ENCODE measurements at regions not wholly inside any gene's neighbourhood (a gene's known extent, or its start where the extent isn't known, plus 50 kb on each side); places are given as distances from the start of the nearest gene placed in this dataset.

DNA sequence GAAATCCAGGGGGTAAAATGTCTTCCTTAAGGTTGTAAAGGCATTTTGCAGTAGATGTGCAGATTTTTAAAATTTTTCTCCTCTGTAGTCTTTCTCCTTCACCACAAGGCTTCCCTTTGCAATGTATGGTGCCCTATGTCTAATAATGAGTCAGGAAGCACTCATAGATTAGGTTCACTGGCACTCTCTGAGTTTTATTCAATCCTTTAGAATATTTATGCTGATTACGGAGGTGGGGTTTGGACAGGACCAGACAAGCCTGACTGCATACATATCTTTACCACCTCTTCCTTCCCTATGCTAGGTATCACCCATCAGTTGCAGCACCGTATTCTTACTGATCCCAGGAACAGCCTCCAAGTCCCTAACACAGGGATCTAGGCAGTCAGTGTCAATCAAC is 99.5 kb downstream of the NEDD1 start:
- TF ChIP-seq RXRB (CRISPR knock-in tag; IDR thresholded peaks at IDR 0.05; ENCODE audit: borderline replicate concordance) (no peak), ZNF670 (CRISPR knock-in tag; IDR thresholded peaks at IDR 0.05; ENCODE audit: borderline replicate concordance) (no peak), KDM4B (CRISPR knock-in tag; IDR thresholded peaks at IDR 0.05) (no peak), ATRX (CRISPR knock-in tag; IDR thresholded peaks at IDR 0.05; ENCODE audit: borderline replicate concordance) (no peak), ZC3H4 (CRISPR knock-in tag; IDR thresholded peaks at IDR 0.05; ENCODE audit: borderline replicate concordance) (no peak), SP2 (CRISPR knock-in tag; IDR thresholded peaks at IDR 0.05) (no peak), BRF2 (CRISPR knock-in tag; IDR thresholded peaks at IDR 0.05) (no peak), CERS6 (CRISPR knock-in tag; IDR thresholded peaks at IDR 0.05) (no peak), YY1 (IDR thresholded peaks at IDR 0.05; ENCODE audit: insufficient read depth, insufficient replicate concordance, low read depth, low read length) (no peak)
- TF ChIP-seq, protein P1, sequence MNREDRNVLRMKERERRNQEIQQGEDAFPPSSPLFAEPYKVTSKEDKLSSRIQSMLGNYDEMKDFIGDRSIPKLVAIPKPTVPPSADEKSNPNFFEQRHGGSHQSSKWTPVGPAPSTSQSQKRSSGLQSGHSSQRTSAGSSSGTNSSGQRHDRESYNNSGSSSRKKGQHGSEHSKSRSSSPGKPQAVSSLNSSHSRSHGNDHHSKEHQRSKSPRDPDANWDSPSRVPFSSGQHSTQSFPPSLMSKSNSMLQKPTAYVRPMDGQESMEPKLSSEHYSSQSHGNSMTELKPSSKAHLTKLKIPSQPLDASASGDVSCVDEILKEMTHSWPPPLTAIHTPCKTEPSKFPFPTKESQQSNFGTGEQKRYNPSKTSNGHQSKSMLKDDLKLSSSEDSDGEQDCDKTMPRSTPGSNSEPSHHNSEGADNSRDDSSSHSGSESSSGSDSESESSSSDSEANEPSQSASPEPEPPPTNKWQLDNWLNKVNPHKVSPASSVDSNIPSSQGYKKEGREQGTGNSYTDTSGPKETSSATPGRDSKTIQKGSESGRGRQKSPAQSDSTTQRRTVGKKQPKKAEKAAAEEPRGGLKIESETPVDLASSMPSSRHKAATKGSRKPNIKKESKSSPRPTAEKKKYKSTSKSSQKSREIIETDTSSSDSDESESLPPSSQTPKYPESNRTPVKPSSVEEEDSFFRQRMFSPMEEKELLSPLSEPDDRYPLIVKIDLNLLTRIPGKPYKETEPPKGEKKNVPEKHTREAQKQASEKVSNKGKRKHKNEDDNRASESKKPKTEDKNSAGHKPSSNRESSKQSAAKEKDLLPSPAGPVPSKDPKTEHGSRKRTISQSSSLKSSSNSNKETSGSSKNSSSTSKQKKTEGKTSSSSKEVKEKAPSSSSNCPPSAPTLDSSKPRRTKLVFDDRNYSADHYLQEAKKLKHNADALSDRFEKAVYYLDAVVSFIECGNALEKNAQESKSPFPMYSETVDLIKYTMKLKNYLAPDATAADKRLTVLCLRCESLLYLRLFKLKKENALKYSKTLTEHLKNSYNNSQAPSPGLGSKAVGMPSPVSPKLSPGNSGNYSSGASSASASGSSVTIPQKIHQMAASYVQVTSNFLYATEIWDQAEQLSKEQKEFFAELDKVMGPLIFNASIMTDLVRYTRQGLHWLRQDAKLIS (CRISPR knock-in tag; IDR thresholded peaks at IDR 0.05) = no peak
